ENCODE measurements at regions not wholly inside any gene's neighbourhood (a gene's known extent, or its start where the extent isn't known, plus 50 kb on each side); places are given as distances from the start of the nearest gene placed in this dataset.
A peak's percentile ranks its signal among the peaks of the same experiment; 100 is the strongest.

DNA sequence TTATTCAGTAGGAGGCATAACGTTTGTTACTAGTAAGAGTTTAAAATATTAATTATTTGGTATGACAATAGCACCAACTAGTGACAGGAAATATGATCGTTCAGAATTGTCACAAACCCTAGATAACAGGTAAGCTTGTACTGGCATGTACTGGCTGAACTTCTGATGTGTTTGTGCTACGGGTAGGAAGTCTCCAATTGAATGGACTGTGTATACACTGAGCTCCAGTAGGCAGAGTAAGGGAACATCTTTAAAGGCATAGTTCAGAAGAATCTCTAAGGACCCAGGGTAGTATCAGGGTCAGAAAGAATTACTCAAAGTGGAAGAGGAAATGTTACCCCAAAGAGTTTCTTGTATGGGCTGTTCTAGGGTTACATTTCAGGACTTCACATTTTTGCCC is 230.4 kb downstream of the EDA2R start:
- POLR2A ChIA-PET, result no interaction called here
- H3K4me1 ChIP-seq, result no peaks in the 10 kb centered on the region
- ATAC-seq (no peak), FAIRE-seq (no peak), DNase-seq (ENCODE audit: low read depth in 1 of 2, low spot score in 1 of 2) (peak in 1 of 2 experiments; percentile 4)
- TF ChIP-seq EHF (CRISPR knock-in tag; IDR thresholded peaks at IDR 0.05) (no peak), HOXB13 (CRISPR knock-in tag; IDR thresholded peaks at IDR 0.05; ENCODE audit: low read depth) (no peak), HEYL (CRISPR knock-in tag; IDR thresholded peaks at IDR 0.05) (no peak), MAFK (IDR thresholded peaks at IDR 0.05; ENCODE audit: partially characterized antibody) (no peak), NR3C1 (IDR thresholded peaks at IDR 0.05) (no peak), FOSL2 (IDR thresholded peaks at IDR 0.05) (no peak), FOSL2 (CRISPR knock-in tag; IDR thresholded peaks at IDR 0.05) (no peak), TFCP2L1 (CRISPR knock-in tag; IDR thresholded peaks at IDR 0.05) (no peak), RAD21 (conservative IDR thresholded peaks at IDR 0.05 in 1 of 2, IDR thresholded peaks at IDR 0.05 in 1 of 2) (0 out of 5 replicates have a peak, but pooled peaks of 1 of the 2 experiments have one; percentile 3)
- H3K4me2 ChIP-seq, result no peak overlapping the region
- 5% methylated on average over 3 of the region's 3 CpGs for WGBS (ENCODE audit: missing lambda C conversion rate)
- CTCF ChIA-PET, result no interaction called here
- H3K27ac ChIP-seq, result no peak overlapping the region
- H3K4me3 ChIP-seq, result no peak overlapping the region
- H3K9me3 ChIP-seq, result no peaks in the 10 kb centered on the region

GRCh38 chrX:66410806-66411205 is 228.1 kb downstream of the EDA2R start:
- no peaks in the 10 kb centered on the region for H3K9me3 ChIP-seq
- FAIRE-seq (no peak), ATAC-seq (no peak), DNase-seq (ENCODE audit: low read depth in 1 of 2, low spot score in 1 of 2) (no peak)
- H3K4me3 ChIP-seq, result no peak overlapping the region
- H3K27ac ChIP-seq, result no peak overlapping the region
- CTCF ChIA-PET, result no interaction called here
- POLR2A ChIA-PET, result no interaction called here
- H3K4me2 ChIP-seq, result no peak overlapping the region
- H3K4me1 ChIP-seq, result no peaks in the 10 kb centered on the region
- no peak for TF ChIP-seq TP53 (CRISPR knock-in tag; IDR thresholded peaks at IDR 0.05)
- TF ChIP-seq HMGXB4 (CRISPR knock-in tag; IDR thresholded peaks at IDR 0.05; ENCODE audit: borderline replicate concordance), result no peak
- TF ChIP-seq HEYL (CRISPR knock-in tag; IDR thresholded peaks at IDR 0.05), result no peak
- no peak for TF ChIP-seq EHF (CRISPR knock-in tag; IDR thresholded peaks at IDR 0.05)
- TF ChIP-seq BHLHE40 (IDR thresholded peaks at IDR 0.05; ENCODE audit: low read depth, low read length), result no peak
- no peak for TF ChIP-seq ZNF302 (CRISPR knock-in tag; IDR thresholded peaks at IDR 0.05)
- TF ChIP-seq HOXB13 (CRISPR knock-in tag; IDR thresholded peaks at IDR 0.05; ENCODE audit: low read depth), result no peak
- no peak for TF ChIP-seq HOXA7 (CRISPR knock-in tag; IDR thresholded peaks at IDR 0.05)
- WGBS (ENCODE audit: missing lambda C conversion rate), result 0% methylated on average over 1 of the region's 1 CpG
